ENCODE measurements at regions not wholly inside any gene's neighbourhood (a gene's known extent, or its start where the extent isn't known, plus 50 kb on each side); places are given as distances from the start of the nearest gene placed in this dataset.
A peak's percentile ranks its signal among the peaks of the same experiment; 100 is the strongest.
"Not testable (repeated sequence)": the region's sequence is repeated elsewhere in the genome, so short reads cannot be mapped to it uniquely, and the experiment has no call there.

- DNase-seq = no peak
- Mint-ChIP-seq H3K4me3 (no peak overlapping the region), H3K4me1 (no peaks in the 10 kb centered on the region), H3K36me3 (peaks cover 6% of the 10 kb centered on the region), H3K27me3 (ENCODE audit: low read depth in 2 of 2) (peaks cover 6 to 12% of the 10 kb centered on the region in 2 donors), H3K9me3 (peaks cover 2 to 4% of the 10 kb centered on the region in 2 donors), H3K27ac (no peak overlapping the region)
- no peaks in the 10 kb centered on the region for H3K4me1 ChIP-seq (ENCODE audit: control insufficient read depth, insufficient read depth, low read length)
- no peaks in the 10 kb centered on the region for H3K9me3 ChIP-seq (ENCODE audit: control insufficient read depth, insufficient read depth, low read length)
- no peaks in the 10 kb centered on the region for H3K27me3 ChIP-seq (ENCODE audit: control insufficient read depth, insufficient read depth, low read length)
- no peak for ATAC-seq
- WGBS (ENCODE audit: insufficient coverage) = 83% methylated on average over 1 of the region's 1 CpG
- H3K4me3 ChIP-seq (ENCODE audit: low read length) = no peak overlapping the region
- no peak overlapping the region for H3K27ac ChIP-seq (ENCODE audit: low read length)
- no peaks in the 10 kb centered on the region for H3K36me3 ChIP-seq (ENCODE audit: control insufficient read depth, insufficient read depth, low read length)
- no peak for TF ChIP-seq CTCF (IDR thresholded peaks at IDR 0.05)
- intact Hi-C loops (cut with micrococcal nuclease) = no loop called here
These were observed 64.3 kb upstream of the SHANK2 start for GRCh38 chr11:71316701-71317100.

DNA sequence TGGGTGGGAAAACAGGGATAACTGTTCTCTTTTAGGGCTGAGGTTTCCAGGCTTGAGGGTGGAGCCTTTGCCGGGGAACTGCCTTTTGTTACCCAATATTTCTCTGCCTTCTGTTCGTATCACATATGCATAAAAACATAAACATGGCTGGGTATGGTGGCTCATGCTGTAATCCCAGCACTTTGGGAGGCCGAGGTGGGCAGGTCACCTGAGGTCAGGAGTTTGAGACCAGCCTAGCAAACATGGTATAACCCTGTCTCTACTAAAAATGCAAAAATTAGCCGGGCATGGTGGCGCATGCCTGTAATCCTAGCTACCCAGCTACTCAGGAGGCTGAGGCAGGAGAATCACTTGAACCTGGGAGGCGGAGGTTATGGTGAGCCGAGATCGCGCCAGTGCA, 60.2 kb upstream of the SHANK2 start:
- H3K36me3 Mint-ChIP-seq; intact Hi-C loops (cut with micrococcal nuclease): not testable (repeated sequence)

DNA sequence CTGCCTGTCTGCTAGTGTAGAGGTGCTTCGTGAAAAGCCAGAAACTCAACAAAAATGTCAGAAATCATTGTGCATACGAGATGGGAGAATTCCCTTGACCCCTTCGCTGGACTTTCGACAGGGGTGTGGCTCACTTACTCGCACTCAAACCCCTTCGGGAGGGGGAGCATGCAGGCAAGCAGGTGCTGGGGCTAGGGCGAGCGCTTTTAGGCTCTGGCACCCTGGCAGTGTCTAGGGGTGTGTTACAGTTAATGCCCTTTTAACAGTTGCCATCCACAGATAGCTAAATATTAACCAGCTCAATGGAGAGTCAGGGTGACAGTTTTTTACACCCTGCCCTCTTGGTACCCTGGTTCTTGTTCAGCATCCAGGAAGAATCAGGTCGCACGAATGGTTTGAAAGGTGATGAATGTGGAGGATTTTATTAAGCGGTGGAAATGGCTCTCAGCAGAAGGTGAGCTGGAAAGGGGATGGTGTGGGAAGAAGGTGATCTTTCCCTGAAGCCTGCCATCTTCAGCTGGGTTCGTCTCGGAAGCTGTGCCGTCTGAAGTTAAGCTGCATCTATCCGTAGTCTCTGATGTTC, 59.6 kb upstream of the SHANK2 start:
- WGBS (ENCODE audit: insufficient coverage) = 78% methylated on average over 14 of the region's 15 CpGs
- H3K4me1 ChIP-seq (ENCODE audit: control insufficient read depth, insufficient read depth, low read length) = no peaks in the 10 kb centered on the region
- H3K9me3 ChIP-seq (ENCODE audit: control insufficient read depth, insufficient read depth, low read length) = no peaks in the 10 kb centered on the region
- Mint-ChIP-seq H3K36me3 (no peaks in the 10 kb centered on the region), H3K27ac (no peak overlapping the region), H3K9me3 (no peaks in the 10 kb centered on the region), H3K4me3 (no peak overlapping the region), H3K27me3 (ENCODE audit: low read depth in 2 of 2) (peaks cover 0 to 6% of the 10 kb centered on the region in 2 donors), H3K4me1 (no peaks in the 10 kb centered on the region)
- no peak overlapping the region for H3K4me3 ChIP-seq (ENCODE audit: low read length)
- TF ChIP-seq CTCF (IDR thresholded peaks at IDR 0.05) = no peak
- no peaks in the 10 kb centered on the region for H3K36me3 ChIP-seq (ENCODE audit: control insufficient read depth, insufficient read depth, low read length)
- no peak for DNase-seq
- no peaks in the 10 kb centered on the region for H3K27me3 ChIP-seq (ENCODE audit: control insufficient read depth, insufficient read depth, low read length)
- intact Hi-C loops (cut with micrococcal nuclease) = no loop called here
- no peak for ATAC-seq
- no peak overlapping the region for H3K27ac ChIP-seq (ENCODE audit: low read length)

More for the DNA sequence above, 60.2 kb upstream of the SHANK2 start:
- ATAC-seq; H3K9me3 Mint-ChIP-seq; H3K4me3 ChIP-seq (ENCODE audit: low read length); H3K36me3 ChIP-seq (ENCODE audit: control insufficient read depth, insufficient read depth, low read length); H3K27me3 ChIP-seq (ENCODE audit: control insufficient read depth, insufficient read depth, low read length); DNase-seq; H3K27ac ChIP-seq (ENCODE audit: low read length); H3K4me1 ChIP-seq (ENCODE audit: control insufficient read depth, insufficient read depth, low read length); H3K27me3 Mint-ChIP-seq (ENCODE audit: low read depth in 2 of 2); H3K4me1 Mint-ChIP-seq; H3K4me3 Mint-ChIP-seq; H3K27ac Mint-ChIP-seq; H3K9me3 ChIP-seq (ENCODE audit: control insufficient read depth, insufficient read depth, low read length): not testable (repeated sequence)
- 87% methylated on average over 9 of the region's 9 CpGs for WGBS (ENCODE audit: insufficient coverage)

GRCh38 chr11:71311176-71311925, 59.0 kb upstream of the SHANK2 start:
- 81% methylated on average over 13 of the region's 13 CpGs for WGBS (ENCODE audit: insufficient coverage)
- ATAC-seq (peak in 1 of 3 donors; percentile 22), DNase-seq (no peak)
- no peak overlapping the region for H3K4me3 ChIP-seq (ENCODE audit: low read length)
- Mint-ChIP-seq H3K27ac (no peak overlapping the region), H3K27me3 (ENCODE audit: low read depth in 2 of 2) (peaks cover 0 to 3% of the 10 kb centered on the region in 2 donors), H3K9me3 (no peaks in the 10 kb centered on the region), H3K4me1 (no peaks in the 10 kb centered on the region), H3K36me3 (no peaks in the 10 kb centered on the region), H3K4me3 (no peak overlapping the region)
- H3K27me3 ChIP-seq (ENCODE audit: control insufficient read depth, insufficient read depth, low read length) = no peaks in the 10 kb centered on the region
- no peaks in the 10 kb centered on the region for H3K9me3 ChIP-seq (ENCODE audit: control insufficient read depth, insufficient read depth, low read length)
- no peak for TF ChIP-seq CTCF (IDR thresholded peaks at IDR 0.05)
- no peaks in the 10 kb centered on the region for H3K4me1 ChIP-seq (ENCODE audit: control insufficient read depth, insufficient read depth, low read length)
- H3K27ac ChIP-seq (ENCODE audit: low read length) = no peak overlapping the region
- intact Hi-C loops (cut with micrococcal nuclease) = no loop called here
- no peaks in the 10 kb centered on the region for H3K36me3 ChIP-seq (ENCODE audit: control insufficient read depth, insufficient read depth, low read length)

All from natural killer cell (primary cell).